HEK293 (cell line): ENCODE measurements at regions not wholly inside any gene's neighbourhood (a gene's known extent, or its start where the extent isn't known, plus 50 kb on each side); places are given as distances from the start of the nearest gene placed in this dataset.

ENCODE experiments used
- CTCF ChIA-PET: fragments of 350-600 bp; formaldehyde crosslinking; extraction: SDS; loops from one replicate; lab custom pipeline; 2021; ENCODE audit warnings: antibody characterized with exemption; lab: Yijun Ruan, JAX
- POLR2A ChIA-PET: fragments of 300-600 bp; formaldehyde crosslinking; extraction: SDS; loops from one replicate; lab custom pipeline; 2020; ENCODE audit warnings: antibody characterized with exemption, inconsistent platforms; lab: Yijun Ruan, JAX
- H3K27ac ChIP-seq: fragments of 200-500 bp; sonication (Bioruptor generic); 2 replicates; pipeline ENCODE4 v1.5.1; 2014; ENCODE audit warnings: low read depth, low read length, control low read depth, inconsistent platforms; ENCODE audit errors: extremely low read depth
- H3K36me3 ChIP-seq, 2 experiments: fragments of 200-500 bp in 1 of 2; sonication (Bioruptor generic) in 1 of 2; 1 replicate in 1 of 2; 2 replicates in 1 of 2; pipeline ENCODE4 v1.5.1; 2014 to 2017; ENCODE audit warnings: inconsistent platforms in 2 of 2, low read length in 2 of 2; ENCODE audit not compliant: control insufficient read depth in 2 of 2, insufficient read depth in 1 of 2
- H3K4me1 ChIP-seq: fragments of 200-500 bp; sonication (Bioruptor generic); 2 replicates; pipeline ENCODE4 v1.5.1; 2014; ENCODE audit warnings: mild to moderate bottlenecking, low read length, inconsistent platforms; ENCODE audit not compliant: control insufficient read depth, insufficient read depth
- H3K4me3 ChIP-seq: 2 replicates; pipeline ENCODE4 v1.5.1; 2011; ENCODE audit warnings: low read depth, mild to moderate bottlenecking, control low read depth, low read length, moderate library complexity
- H3K9me3 ChIP-seq: fragments of 200-500 bp; sonication (Bioruptor generic); 2 replicates; pipeline ENCODE4 v1.5.1; 2014; ENCODE audit warnings: low read depth, low read length, inconsistent platforms; ENCODE audit not compliant: control insufficient read depth, insufficient read depth
- BCL11B ChIP-seq: fragments of 450-650 bp; formaldehyde crosslinking; IDR thresholded peaks from 2 replicates; pipeline ENCODE4 v1.5.1; 2016; ENCODE audit warnings: low read depth, missing biosample characterization, missing genetic modification characterization
- GLIS2 ChIP-seq: fragments of 450-650 bp; formaldehyde crosslinking; IDR thresholded peaks from 2 replicates; pipeline ENCODE4 v1.5.1; 2016; ENCODE audit warnings: missing biosample characterization, missing genetic modification characterization
- INSM2 ChIP-seq: fragments of 450-650 bp; formaldehyde crosslinking; IDR thresholded peaks from 2 replicates; pipeline ENCODE4 v1.5.1; 2016; ENCODE audit warnings: missing biosample characterization, missing genetic modification characterization
- MEIS1 ChIP-seq: sonication (generic); formaldehyde crosslinking; IDR thresholded peaks from 2 replicates; pipeline ENCODE4 v1.8.1; 2022; ENCODE audit warnings: missing genetic modification reagents, mild to moderate bottlenecking, borderline replicate concordance
- MYNN ChIP-seq: fragments of 450-650 bp; formaldehyde crosslinking; IDR thresholded peaks from 2 replicates; pipeline ENCODE4 v1.5.1; 2016; ENCODE audit warnings: missing biosample characterization, missing genetic modification characterization, borderline replicate concordance
- SP2 ChIP-seq: fragments of 450-650 bp; formaldehyde crosslinking; IDR thresholded peaks from 2 replicates; pipeline ENCODE4 v1.5.1; 2016; ENCODE audit warnings: missing biosample characterization, missing genetic modification characterization
- TRIM28 ChIP-seq: IDR thresholded peaks from 2 replicates; pipeline ENCODE4 v1.6.1; 2011; ENCODE audit warnings: low read length, control low read depth, borderline replicate concordance
- ZBTB21 ChIP-seq: fragments of 450-650 bp; formaldehyde crosslinking; IDR thresholded peaks from 2 replicates; pipeline ENCODE4 v1.5.1; 2017; ENCODE audit warnings: missing biosample characterization, missing genetic modification characterization
- ZBTB7A ChIP-seq: fragments of 450-650 bp; formaldehyde crosslinking; IDR thresholded peaks from 2 replicates; pipeline ENCODE4 v1.5.1; 2016; ENCODE audit warnings: low read depth, missing biosample characterization, missing genetic modification characterization
- ZEB2 ChIP-seq: fragments of 450-650 bp; formaldehyde crosslinking; IDR thresholded peaks from 2 replicates; pipeline ENCODE4 v1.5.1; 2016; ENCODE audit warnings: missing biosample characterization, missing genetic modification characterization
- ZFP37 ChIP-seq: fragments of 450-650 bp; formaldehyde crosslinking; IDR thresholded peaks from 2 replicates; pipeline ENCODE4 v1.5.1; 2016; ENCODE audit warnings: missing biosample characterization, missing genetic modification characterization
- ZFP69B ChIP-seq: fragments of 450-650 bp; formaldehyde crosslinking; IDR thresholded peaks from 2 replicates; pipeline ENCODE4 v1.5.1; 2016; ENCODE audit warnings: missing biosample characterization, missing genetic modification characterization
- ZNF174 ChIP-seq: fragments of 450-650 bp; formaldehyde crosslinking; IDR thresholded peaks from 2 replicates; pipeline ENCODE4 v1.5.0; 2017; ENCODE audit warnings: missing biosample characterization, mild to moderate bottlenecking, missing genetic modification characterization
- ZNF2 ChIP-seq: fragments of 450-650 bp; formaldehyde crosslinking; IDR thresholded peaks from 2 replicates; pipeline ENCODE4 v1.5.1; 2016; ENCODE audit warnings: missing biosample characterization, missing genetic modification characterization
- ZNF221 ChIP-seq: fragments of 450-650 bp; formaldehyde crosslinking; IDR thresholded peaks from 2 replicates; pipeline ENCODE4 v1.5.1; 2017; ENCODE audit warnings: missing biosample characterization, missing genetic modification characterization, borderline replicate concordance
- ZNF248 ChIP-seq: fragments of 450-650 bp; formaldehyde crosslinking; IDR thresholded peaks from 2 replicates; pipeline ENCODE4 v1.5.1; 2017; ENCODE audit warnings: missing biosample characterization, missing genetic modification characterization
- ZNF311 ChIP-seq: fragments of 450-650 bp; formaldehyde crosslinking; IDR thresholded peaks from 2 replicates; pipeline ENCODE4 v1.5.1; 2017; ENCODE audit warnings: missing biosample characterization, missing genetic modification characterization, borderline replicate concordance
- ZNF324 ChIP-seq: fragments of 450-650 bp; formaldehyde crosslinking; IDR thresholded peaks from 2 replicates; pipeline ENCODE4 v1.5.1; 2016; ENCODE audit warnings: missing biosample characterization, missing genetic modification characterization
- ZNF362 ChIP-seq: fragments of 450-650 bp; formaldehyde crosslinking; IDR thresholded peaks from 2 replicates; pipeline ENCODE4 v1.5.1; 2016; ENCODE audit warnings: missing biosample characterization, missing genetic modification characterization
- ZNF394 ChIP-seq: fragments of 450-650 bp; formaldehyde crosslinking; IDR thresholded peaks from 2 replicates; pipeline ENCODE4 v1.5.1; 2016; ENCODE audit warnings: missing biosample characterization, missing genetic modification characterization, mild to moderate bottlenecking, moderate library complexity, borderline replicate concordance
- ZNF473 ChIP-seq: fragments of 450-650 bp; formaldehyde crosslinking; IDR thresholded peaks from 2 replicates; pipeline ENCODE4 v1.5.1; 2017; ENCODE audit warnings: missing biosample characterization, missing genetic modification characterization
- ZNF510 ChIP-seq: fragments of 450-650 bp; formaldehyde crosslinking; IDR thresholded peaks from 2 replicates; pipeline ENCODE4 v1.5.1; 2018; ENCODE audit warnings: mild to moderate bottlenecking, missing genetic modification characterization, missing biosample characterization; ENCODE audit not compliant: insufficient replicate concordance
- ZNF521 ChIP-seq: fragments of 450-650 bp; formaldehyde crosslinking; IDR thresholded peaks from 2 replicates; pipeline ENCODE4 v1.5.1; 2017; ENCODE audit warnings: missing biosample characterization, mild to moderate bottlenecking, missing genetic modification characterization
- ZNF530 ChIP-seq: fragments of 450-650 bp; formaldehyde crosslinking; IDR thresholded peaks from 2 replicates; pipeline ENCODE4 v1.5.1; 2016; ENCODE audit warnings: low read depth, missing biosample characterization, missing genetic modification characterization
- ZNF677 ChIP-seq: fragments of 450-650 bp; IDR thresholded peaks from 2 replicates; pipeline ENCODE4 v1.5.0; 2018; ENCODE audit warnings: missing biosample characterization, mild to moderate bottlenecking, missing genetic modification characterization, moderate library complexity
- ZSCAN16 ChIP-seq: fragments of 450-650 bp; formaldehyde crosslinking; IDR thresholded peaks from 2 replicates; pipeline ENCODE4 v1.5.1; 2016; ENCODE audit warnings: missing biosample characterization, missing genetic modification characterization
- TF ChIP-seq, protein P1 (sequence below): fragments of 450-650 bp; formaldehyde crosslinking; IDR thresholded peaks from 2 replicates; pipeline ENCODE4 v1.5.0; 2017; ENCODE audit warnings: missing biosample characterization, missing genetic modification characterization, borderline replicate concordance
- TF ChIP-seq, protein P2 (sequence below): fragments of 450-650 bp; formaldehyde crosslinking; IDR thresholded peaks from 2 replicates; pipeline ENCODE4 v1.5.1; 2016; ENCODE audit warnings: missing biosample characterization, missing genetic modification characterization

DNA sequence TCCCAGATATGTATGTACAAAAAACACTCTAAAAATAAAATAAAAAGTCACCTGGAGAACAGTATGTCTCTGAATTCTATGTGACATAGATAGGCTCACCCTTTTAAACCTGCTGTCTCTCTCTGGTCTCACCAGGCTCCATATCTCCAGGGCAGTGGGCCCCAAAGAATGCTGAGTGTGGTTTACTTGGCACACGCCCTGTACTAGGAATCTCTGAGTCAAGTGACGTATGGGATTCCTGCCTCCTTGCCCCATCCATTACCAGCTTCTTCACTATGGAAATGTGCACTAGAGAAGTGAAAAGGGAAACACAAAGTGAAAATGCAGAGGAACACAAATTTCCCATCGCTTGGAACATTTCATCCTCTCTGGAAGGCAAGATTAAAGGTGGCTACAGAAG lies 722.2 kb upstream of the TENM4 start (continued):
- TF ChIP-seq, protein P1, sequence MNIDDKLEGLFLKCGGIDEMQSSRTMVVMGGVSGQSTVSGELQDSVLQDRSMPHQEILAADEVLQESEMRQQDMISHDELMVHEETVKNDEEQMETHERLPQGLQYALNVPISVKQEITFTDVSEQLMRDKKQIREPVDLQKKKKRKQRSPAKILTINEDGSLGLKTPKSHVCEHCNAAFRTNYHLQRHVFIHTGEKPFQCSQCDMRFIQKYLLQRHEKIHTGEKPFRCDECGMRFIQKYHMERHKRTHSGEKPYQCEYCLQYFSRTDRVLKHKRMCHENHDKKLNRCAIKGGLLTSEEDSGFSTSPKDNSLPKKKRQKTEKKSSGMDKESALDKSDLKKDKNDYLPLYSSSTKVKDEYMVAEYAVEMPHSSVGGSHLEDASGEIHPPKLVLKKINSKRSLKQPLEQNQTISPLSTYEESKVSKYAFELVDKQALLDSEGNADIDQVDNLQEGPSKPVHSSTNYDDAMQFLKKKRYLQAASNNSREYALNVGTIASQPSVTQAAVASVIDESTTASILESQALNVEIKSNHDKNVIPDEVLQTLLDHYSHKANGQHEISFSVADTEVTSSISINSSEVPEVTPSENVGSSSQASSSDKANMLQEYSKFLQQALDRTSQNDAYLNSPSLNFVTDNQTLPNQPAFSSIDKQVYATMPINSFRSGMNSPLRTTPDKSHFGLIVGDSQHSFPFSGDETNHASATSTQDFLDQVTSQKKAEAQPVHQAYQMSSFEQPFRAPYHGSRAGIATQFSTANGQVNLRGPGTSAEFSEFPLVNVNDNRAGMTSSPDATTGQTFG (tag by site-specific recombination): no peak

- ChIA-PET POLR2A (no interaction called here), CTCF (no interaction called here)
- no peak overlapping the region for H3K27ac ChIP-seq
- no peaks in the 10 kb centered on the region for H3K4me1 ChIP-seq
- H3K9me3 ChIP-seq: no peaks in the 10 kb centered on the region
- TF ChIP-seq ZNF473 (tag by site-specific recombination): no peak
- no peak for TF ChIP-seq ZBTB7A
- TF ChIP-seq ZNF174 (tag by site-specific recombination): no peak
- TF ChIP-seq ZEB2 (tag by site-specific recombination): no peak
- TF ChIP-seq SP2 (tag by site-specific recombination): no peak
- TF ChIP-seq ZNF362 (tag by site-specific recombination): no peak
- TF ChIP-seq ZNF221 (tag by site-specific recombination): no peak
- no peaks in the 10 kb centered on the region for H3K36me3 ChIP-seq
- H3K4me3 ChIP-seq: no peak overlapping the region
Observed at GRCh38 chr11:80162387-80162786, 721.6 kb upstream of the TENM4 start.

DNA sequence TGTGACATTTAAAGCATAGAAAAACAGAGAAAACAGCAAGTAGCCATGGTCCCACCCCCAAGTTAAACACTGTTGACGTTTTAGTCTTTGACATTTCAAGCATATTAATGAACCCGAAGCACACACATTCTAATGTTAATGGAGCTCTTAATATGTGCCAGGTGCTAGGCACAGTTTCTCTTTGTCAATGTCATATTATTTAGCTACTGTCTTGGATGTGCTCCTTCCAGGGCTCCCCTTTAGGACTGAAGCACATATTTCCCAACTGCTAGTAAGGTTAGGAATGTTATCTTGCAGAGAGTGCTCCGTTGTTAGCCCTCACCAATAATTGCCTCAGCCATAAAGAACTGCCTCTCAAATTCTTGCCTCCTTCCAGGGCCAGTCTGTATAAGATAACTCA lies 716.6 kb upstream of the TENM4 start:
- CTCF ChIA-PET: no interaction called here

More for the DNA sequence above, 716.6 kb upstream of the TENM4 start:
- TF ChIP-seq ZNF394 (tag by site-specific recombination): no peak
- no peak for TF ChIP-seq ZBTB21
- TF ChIP-seq ZNF677 (tag by site-specific recombination): no peak
- TF ChIP-seq, protein P2, sequence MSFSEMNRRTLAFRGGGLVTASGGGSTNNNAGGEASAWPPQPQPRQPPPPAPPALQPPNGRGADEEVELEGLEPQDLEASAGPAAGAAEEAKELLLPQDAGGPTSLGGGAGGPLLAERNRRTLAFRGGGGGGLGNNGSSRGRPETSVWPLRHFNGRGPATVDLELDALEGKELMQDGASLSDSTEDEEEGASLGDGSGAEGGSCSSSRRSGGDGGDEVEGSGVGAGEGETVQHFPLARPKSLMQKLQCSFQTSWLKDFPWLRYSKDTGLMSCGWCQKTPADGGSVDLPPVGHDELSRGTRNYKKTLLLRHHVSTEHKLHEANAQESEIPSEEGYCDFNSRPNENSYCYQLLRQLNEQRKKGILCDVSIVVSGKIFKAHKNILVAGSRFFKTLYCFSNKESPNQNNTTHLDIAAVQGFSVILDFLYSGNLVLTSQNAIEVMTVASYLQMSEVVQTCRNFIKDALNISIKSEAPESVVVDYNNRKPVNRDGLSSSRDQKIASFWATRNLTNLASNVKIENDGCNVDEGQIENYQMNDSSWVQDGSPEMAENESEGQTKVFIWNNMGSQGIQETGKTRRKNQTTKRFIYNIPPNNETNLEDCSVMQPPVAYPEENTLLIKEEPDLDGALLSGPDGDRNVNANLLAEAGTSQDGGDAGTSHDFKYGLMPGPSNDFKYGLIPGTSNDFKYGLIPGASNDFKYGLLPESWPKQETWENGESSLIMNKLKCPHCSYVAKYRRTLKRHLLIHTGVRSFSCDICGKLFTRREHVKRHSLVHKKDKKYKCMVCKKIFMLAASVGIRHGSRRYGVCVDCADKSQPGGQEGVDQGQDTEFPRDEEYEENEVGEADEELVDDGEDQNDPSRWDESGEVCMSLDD (tag by site-specific recombination): no peak
- no peak for TF ChIP-seq ZNF248 (tag by site-specific recombination)
- no peak for TF ChIP-seq ZNF510 (tag by site-specific recombination)
- no peak for TF ChIP-seq ZNF2 (tag by site-specific recombination)
- TF ChIP-seq INSM2: no peak
- no peak for TF ChIP-seq ZNF311 (tag by site-specific recombination)
- TF ChIP-seq ZSCAN16 (tag by site-specific recombination): no peak
- no peak for TF ChIP-seq MEIS1
- TF ChIP-seq ZFP69B: no peak
- TF ChIP-seq BCL11B (tag by site-specific recombination): no peak
- no peak for TF ChIP-seq ZNF530 (tag by site-specific recombination)
- no peak for TF ChIP-seq ZNF521 (tag by site-specific recombination)
- TF ChIP-seq MYNN (tag by site-specific recombination): no peak
- TF ChIP-seq ZFP37 (tag by site-specific recombination): no peak
- no peak for TF ChIP-seq GLIS2 (tag by site-specific recombination)
- TF ChIP-seq TRIM28: no peak
- no peak for TF ChIP-seq ZNF324 (tag by site-specific recombination)
- POLR2A ChIA-PET: no interaction called here
- H3K36me3 ChIP-seq: no peaks in the 10 kb centered on the region
- no peaks in the 10 kb centered on the region for H3K9me3 ChIP-seq
- H3K4me3 ChIP-seq: no peak overlapping the region
- H3K27ac ChIP-seq: no peak overlapping the region
- H3K4me1 ChIP-seq: no peaks in the 10 kb centered on the region
